ENCODE measurements at regions not wholly inside any gene's neighbourhood (a gene's known extent, or its start where the extent isn't known, plus 50 kb on each side); places are given as distances from the start of the nearest gene placed in this dataset.

DNA sequence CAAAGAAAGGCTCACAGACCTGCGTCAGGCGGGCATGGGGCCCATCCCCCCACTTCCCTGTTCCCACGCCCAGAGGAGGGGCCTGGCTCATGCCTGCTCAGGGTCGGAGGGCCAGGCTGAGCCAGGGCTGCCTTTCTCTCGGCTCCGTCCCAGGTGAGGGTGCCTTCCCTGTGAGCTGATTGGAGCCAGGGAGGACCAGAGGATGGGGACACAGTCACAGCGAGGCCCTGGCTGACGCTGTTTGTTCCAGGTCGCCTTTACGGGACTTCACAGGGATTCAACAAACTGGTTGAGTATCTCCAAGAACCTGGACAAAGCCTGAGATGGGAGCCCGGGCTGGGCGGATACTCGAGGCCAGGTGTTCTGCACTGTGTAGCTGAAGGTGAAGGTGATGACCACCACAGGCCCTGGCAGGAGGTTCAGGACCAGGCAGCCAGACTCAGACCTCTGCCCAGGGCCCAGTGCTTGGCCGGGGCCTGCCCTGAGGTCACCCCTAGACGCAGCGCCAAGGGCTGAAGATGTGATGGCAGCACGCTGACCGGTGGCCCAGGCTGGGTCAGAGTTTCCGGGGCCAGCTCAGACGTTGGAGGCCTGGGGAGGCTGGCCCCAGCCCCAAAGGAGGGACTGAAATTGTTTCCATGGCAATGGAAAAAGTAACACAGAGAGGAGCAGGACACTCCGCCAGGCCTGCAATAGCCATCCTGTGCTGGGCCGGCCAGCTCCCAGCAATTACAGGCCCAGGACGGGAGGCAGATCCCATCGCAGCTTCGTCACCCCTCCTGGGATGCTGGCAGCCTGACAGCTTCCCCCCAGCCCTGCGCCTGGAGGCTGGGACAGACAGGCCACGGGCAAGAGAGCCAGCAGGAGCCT is 65.3 kb upstream of the ADAMTS2 start:
- no TSS peak for BruUV-seq (replicated peaks)
- intact Hi-C loops (cut with micrococcal nuclease; ENCODE audit: unreplicated experiment), result no loop called here
- H3K79me2 ChIP-seq (ENCODE audit: control insufficient read depth, insufficient read depth, low read length), result no peaks in the 10 kb centered on the region
- H2AFZ ChIP-seq (ENCODE audit: control insufficient read depth, low read depth, low read length), result no peak overlapping the region
- DNase-seq (ENCODE audit: low read depth, low spot score) (no peak), ATAC-seq (no peak), FAIRE-seq (no peak)
- H4K20me1 ChIP-seq (ENCODE audit: control insufficient read depth, insufficient read depth), result no peaks in the 10 kb centered on the region
- ChIA-PET RAD21 (ENCODE audit: unreplicated experiment) (no interaction called here), SMC1A (ENCODE audit: uncharacterized antibody, unreplicated experiment) (no interaction called here), POLR2A (no interaction called here), CTCF (no interaction called here)
- H3K27ac ChIP-seq (ENCODE audit: control insufficient read depth, insufficient read depth), result no peak overlapping the region
- no peak overlapping the region for H3K9ac ChIP-seq (ENCODE audit: control insufficient read depth, insufficient read depth, low read length)
- H3K4me1 ChIP-seq (ENCODE audit: control insufficient read depth, insufficient read depth, low read length), result no peaks in the 10 kb centered on the region
- in situ Hi-C loops (cut with MboI), result no loop called here
- no peaks in the 10 kb centered on the region for H3K36me3 ChIP-seq (ENCODE audit: control insufficient read depth in 2 of 2, insufficient read depth in 2 of 2, low read length in 1 of 2)
- H3K27me3 ChIP-seq (replicated peaks in 1 of 2; ENCODE audit: control insufficient read depth in 2 of 2, insufficient read depth in 2 of 2, low read length in 1 of 2), result no peaks in the 10 kb centered on the region
- WGBS (ENCODE audit: insufficient coverage, insufficient replicate concordance, low lambda C conversion rate, missing lambda C conversion rate), result 45% methylated on average over 27 of the region's 27 CpGs
- no peak overlapping the region for H3K4me2 ChIP-seq (ENCODE audit: control insufficient read depth, insufficient read depth)
- H3K9me3 ChIP-seq (replicated peaks; ENCODE audit: control insufficient read depth, insufficient read depth, low read length), result no peaks in the 10 kb centered on the region; the same call in 2 of the 3 replicates
- TF ChIP-seq, protein P1, sequence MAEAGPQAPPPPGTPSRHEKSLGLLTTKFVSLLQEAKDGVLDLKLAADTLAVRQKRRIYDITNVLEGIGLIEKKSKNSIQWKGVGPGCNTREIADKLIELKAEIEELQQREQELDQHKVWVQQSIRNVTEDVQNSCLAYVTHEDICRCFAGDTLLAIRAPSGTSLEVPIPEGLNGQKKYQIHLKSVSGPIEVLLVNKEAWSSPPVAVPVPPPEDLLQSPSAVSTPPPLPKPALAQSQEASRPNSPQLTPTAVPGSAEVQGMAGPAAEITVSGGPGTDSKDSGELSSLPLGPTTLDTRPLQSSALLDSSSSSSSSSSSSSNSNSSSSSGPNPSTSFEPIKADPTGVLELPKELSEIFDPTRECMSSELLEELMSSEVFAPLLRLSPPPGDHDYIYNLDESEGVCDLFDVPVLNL (IDR thresholded peaks at IDR 0.05; ENCODE audit: low read depth, low read length), result no peak
- TF ChIP-seq NR2F1 (conservative IDR thresholded peaks at IDR 0.05), result no peak
- no peak for TF ChIP-seq YBX1 (IDR thresholded peaks at IDR 0.05)
- no peak for TF ChIP-seq BCL11A (IDR thresholded peaks at IDR 0.05; ENCODE audit: low read depth, low read length)
- TF ChIP-seq BACH1 (IDR thresholded peaks at IDR 0.05; ENCODE audit: borderline replicate concordance), result no peak
- TF ChIP-seq, protein P2, sequence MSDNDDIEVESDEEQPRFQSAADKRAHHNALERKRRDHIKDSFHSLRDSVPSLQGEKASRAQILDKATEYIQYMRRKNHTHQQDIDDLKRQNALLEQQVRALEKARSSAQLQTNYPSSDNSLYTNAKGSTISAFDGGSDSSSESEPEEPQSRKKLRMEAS (IDR thresholded peaks at IDR 0.05; ENCODE audit: low read depth, low read length), result no peak
- TF ChIP-seq SREBF2 (IDR thresholded peaks at IDR 0.05; ENCODE audit: low read length), result no peak
- TF ChIP-seq, protein P3, sequence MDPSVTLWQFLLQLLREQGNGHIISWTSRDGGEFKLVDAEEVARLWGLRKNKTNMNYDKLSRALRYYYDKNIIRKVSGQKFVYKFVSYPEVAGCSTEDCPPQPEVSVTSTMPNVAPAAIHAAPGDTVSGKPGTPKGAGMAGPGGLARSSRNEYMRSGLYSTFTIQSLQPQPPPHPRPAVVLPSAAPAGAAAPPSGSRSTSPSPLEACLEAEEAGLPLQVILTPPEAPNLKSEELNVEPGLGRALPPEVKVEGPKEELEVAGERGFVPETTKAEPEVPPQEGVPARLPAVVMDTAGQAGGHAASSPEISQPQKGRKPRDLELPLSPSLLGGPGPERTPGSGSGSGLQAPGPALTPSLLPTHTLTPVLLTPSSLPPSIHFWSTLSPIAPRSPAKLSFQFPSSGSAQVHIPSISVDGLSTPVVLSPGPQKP (IDR thresholded peaks at IDR 0.05; ENCODE audit: low read depth, low read length), result no peak
- no peak for TF ChIP-seq FOXK2 (IDR thresholded peaks at IDR 0.05)
- TF ChIP-seq, protein P4, sequence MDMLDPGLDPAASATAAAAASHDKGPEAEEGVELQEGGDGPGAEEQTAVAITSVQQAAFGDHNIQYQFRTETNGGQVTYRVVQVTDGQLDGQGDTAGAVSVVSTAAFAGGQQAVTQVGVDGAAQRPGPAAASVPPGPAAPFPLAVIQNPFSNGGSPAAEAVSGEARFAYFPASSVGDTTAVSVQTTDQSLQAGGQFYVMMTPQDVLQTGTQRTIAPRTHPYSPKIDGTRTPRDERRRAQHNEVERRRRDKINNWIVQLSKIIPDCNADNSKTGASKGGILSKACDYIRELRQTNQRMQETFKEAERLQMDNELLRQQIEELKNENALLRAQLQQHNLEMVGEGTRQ (IDR thresholded peaks at IDR 0.05; ENCODE audit: borderline replicate concordance, low read depth, low read length), result no peak
- TF ChIP-seq, protein P5, sequence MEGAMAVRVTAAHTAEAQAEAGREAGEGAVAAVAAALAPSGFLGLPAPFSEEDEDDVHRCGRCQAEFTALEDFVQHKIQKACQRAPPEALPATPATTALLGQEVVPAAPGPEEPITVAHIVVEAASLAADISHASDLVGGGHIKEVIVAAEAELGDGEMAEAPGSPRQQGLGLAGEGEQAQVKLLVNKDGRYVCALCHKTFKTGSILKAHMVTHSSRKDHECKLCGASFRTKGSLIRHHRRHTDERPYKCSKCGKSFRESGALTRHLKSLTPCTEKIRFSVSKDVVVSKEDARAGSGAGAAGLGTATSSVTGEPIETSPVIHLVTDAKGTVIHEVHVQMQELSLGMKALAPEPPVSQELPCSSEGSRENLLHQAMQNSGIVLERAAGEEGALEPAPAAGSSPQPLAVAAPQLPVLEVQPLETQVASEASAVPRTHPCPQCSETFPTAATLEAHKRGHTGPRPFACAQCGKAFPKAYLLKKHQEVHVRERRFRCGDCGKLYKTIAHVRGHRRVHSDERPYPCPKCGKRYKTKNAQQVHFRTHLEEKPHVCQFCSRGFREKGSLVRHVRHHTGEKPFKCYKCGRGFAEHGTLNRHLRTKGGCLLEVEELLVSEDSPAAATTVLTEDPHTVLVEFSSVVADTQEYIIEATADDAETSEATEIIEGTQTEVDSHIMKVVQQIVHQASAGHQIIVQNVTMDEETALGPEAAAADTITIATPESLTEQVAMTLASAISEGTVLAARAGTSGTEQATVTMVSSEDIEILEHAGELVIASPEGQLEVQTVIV (IDR thresholded peaks at IDR 0.05; ENCODE audit: borderline replicate concordance, partially characterized antibody), result no peak
- no peak overlapping the region for H3K4me3 ChIP-seq
